H9 (cell line): ENCODE measurements at regions not wholly inside any gene's neighbourhood (a gene's known extent, or its start where the extent isn't known, plus 50 kb on each side); places are given as distances from the start of the nearest gene placed in this dataset.

Source experiments
- DNase-seq: peaks from one replicate; pipeline ENCODE4 v3.0.0-alpha.2; 2017
- H2AFZ ChIP-seq: one replicate; pipeline ENCODE4 v1.6.1; 2013; ENCODE audit warnings: mild to moderate bottlenecking, low read length, control low read depth, moderate library complexity
- H2AK5ac ChIP-seq: 2 replicates; pipeline ENCODE4 v1.6.1; 2013; ENCODE audit warnings: low read length, control low read depth, mixed read lengths; ENCODE audit not compliant: insufficient read length
- H2BK120ac ChIP-seq: one replicate; pipeline ENCODE4 v1.6.1; 2013; ENCODE audit warnings: low read depth, mild to moderate bottlenecking, low read length, control low read depth, inconsistent platforms; ENCODE audit not compliant: poor library complexity, severe bottlenecking
- H2BK12ac ChIP-seq: 2 replicates; pipeline ENCODE4 v1.6.1; 2013; ENCODE audit warnings: low read length, control low read depth, mixed read lengths, low read depth; ENCODE audit not compliant: insufficient read length
- H2BK15ac ChIP-seq: 2 replicates; pipeline ENCODE4 v1.6.1; 2013; ENCODE audit warnings: low read depth, low read length, control low read depth
- H2BK20ac ChIP-seq: one replicate; pipeline ENCODE4 v1.6.1; 2013; ENCODE audit warnings: low read depth, mild to moderate bottlenecking, low read length, control low read depth, inconsistent platforms; ENCODE audit not compliant: poor library complexity, severe bottlenecking
- H2BK5ac ChIP-seq: 2 replicates; pipeline ENCODE4 v1.6.1; 2013; ENCODE audit warnings: low read length, control low read depth, mixed read lengths; ENCODE audit not compliant: insufficient read length
- H3K14ac ChIP-seq: 2 replicates; pipeline ENCODE4 v1.6.1; 2013; ENCODE audit warnings: low read length, control low read depth; ENCODE audit not compliant: insufficient read depth
- H3K18ac ChIP-seq: 2 replicates; pipeline ENCODE4 v1.6.1; 2013; ENCODE audit warnings: low read depth, mild to moderate bottlenecking, mixed read lengths, low read length, control low read depth; ENCODE audit not compliant: insufficient read length
- H3K23ac ChIP-seq: 2 replicates; pipeline ENCODE4 v1.6.1; 2013; ENCODE audit warnings: low read length, control low read depth, mixed read lengths, low read depth; ENCODE audit not compliant: insufficient read length
- H3K23me2 ChIP-seq: 2 replicates; pipeline ENCODE4 v1.6.1; 2013; ENCODE audit warnings: low read depth, mild to moderate bottlenecking, mixed read lengths, low read length, control low read depth; ENCODE audit not compliant: insufficient read length, poor library complexity, severe bottlenecking
- H3K27ac ChIP-seq: 2 replicates; pipeline ENCODE4 v1.5.1; 2013; ENCODE audit warnings: low read length, control low read depth, mixed read lengths, low read depth; ENCODE audit not compliant: insufficient read length
- H3K27me3 ChIP-seq: 2 replicates; pipeline ENCODE4 v1.6.1; 2013; ENCODE audit warnings: low read length, control low read depth, inconsistent platforms; ENCODE audit not compliant: insufficient read depth
- H3K4ac ChIP-seq: 2 replicates; pipeline ENCODE4 v1.6.1; 2013; ENCODE audit warnings: low read depth, mild to moderate bottlenecking, control low read depth, inconsistent platforms, low read length, moderate library complexity
- H3K4me1 ChIP-seq: 2 replicates; pipeline ENCODE4 v1.6.1; 2013; ENCODE audit warnings: low read length, control low read depth, inconsistent platforms; ENCODE audit not compliant: insufficient read depth
- H3K4me2 ChIP-seq: 2 replicates; pipeline ENCODE4 v1.6.1; 2013; ENCODE audit warnings: low read length, control low read depth, mixed read lengths; ENCODE audit not compliant: insufficient read length, insufficient read depth
- H3K56ac ChIP-seq: 2 replicates; pipeline ENCODE4 v1.6.1; 2013; ENCODE audit warnings: low read depth, mild to moderate bottlenecking, mixed read lengths, low read length, control low read depth; ENCODE audit not compliant: insufficient read length
- H3K79me1 ChIP-seq: 2 replicates; pipeline ENCODE4 v1.6.1; 2013; ENCODE audit warnings: low read depth, mild to moderate bottlenecking, moderate library complexity, low read length, control low read depth, inconsistent platforms; ENCODE audit not compliant: insufficient read depth, poor library complexity, severe bottlenecking
- H3K79me2 ChIP-seq: 2 replicates; pipeline ENCODE4 v1.6.1; 2013; ENCODE audit warnings: low read length, control low read depth, inconsistent platforms; ENCODE audit not compliant: insufficient read depth
- H3K9ac ChIP-seq: 2 replicates; pipeline ENCODE4 v1.6.1; 2013; ENCODE audit warnings: low read length, control low read depth, mixed read lengths; ENCODE audit not compliant: insufficient read length; ENCODE audit errors: extremely low read depth
- H3K9me3 ChIP-seq: one replicate; pipeline ENCODE4 v1.6.1; 2013; ENCODE audit warnings: low read depth, low read length, inconsistent platforms; ENCODE audit not compliant: control insufficient read depth
- H3T11ph ChIP-seq: one replicate; pipeline ENCODE4 v1.6.1; 2013; ENCODE audit warnings: mild to moderate bottlenecking, low read length, control low read depth, inconsistent platforms
- H4K20me1 ChIP-seq: one replicate; pipeline ENCODE4 v1.6.1; 2013; ENCODE audit not compliant: control insufficient read depth, insufficient read length, insufficient read depth
- H4K5ac ChIP-seq: 2 replicates; pipeline ENCODE4 v1.6.1; 2013; ENCODE audit warnings: low read depth, mild to moderate bottlenecking, mixed read lengths, low read length, control low read depth; ENCODE audit not compliant: insufficient read length
- H4K8ac ChIP-seq: replicated peaks from 2 replicates; pipeline ENCODE4 v1.6.1; 2013; ENCODE audit warnings: low read length, control low read depth, mixed read lengths, low read depth; ENCODE audit not compliant: insufficient read length
- H4K91ac ChIP-seq: 2 replicates; pipeline ENCODE4 v1.6.1; 2013; ENCODE audit warnings: low read depth, mild to moderate bottlenecking, moderate library complexity, mixed read lengths, low read length, control low read depth; ENCODE audit not compliant: insufficient read length
- H3K27ac Mint-ChIP-seq, 3 experiments: 2 replicates in 2 of 3; 3 replicates in 1 of 3; pipeline ENCODE4 v1.8.0; 2020 to 2021; ENCODE audit warnings: mixed read lengths in 3 of 3, mild to moderate bottlenecking in 1 of 3, moderate library complexity in 1 of 3
- H3K27me3 Mint-ChIP-seq: 2 replicates; pipeline ENCODE4 v1.8.0; 2021; ENCODE audit warnings: low read depth, mild to moderate bottlenecking, moderate library complexity, mixed read lengths
- H3K36me3 Mint-ChIP-seq, 3 experiments: 2 replicates in 2 of 3; 3 replicates in 1 of 3; pipeline ENCODE4 v1.8.0; 2020 to 2021; ENCODE audit warnings: low read depth in 3 of 3, mixed read lengths in 3 of 3; ENCODE audit not compliant: insufficient read depth in 1 of 3
- H3K4me1 Mint-ChIP-seq, 2 experiments: 2 replicates each; pipeline ENCODE4 v1.8.0; 2020; ENCODE audit warnings: mixed read lengths in 2 of 2
- H3K4me3 Mint-ChIP-seq, 2 experiments: 2 replicates in 1 of 2; 3 replicates in 1 of 2; pipeline ENCODE4 v1.8.0; 2020 to 2021; ENCODE audit warnings: mild to moderate bottlenecking in 2 of 2, mixed read lengths in 2 of 2, moderate library complexity in 1 of 2
- H3K9me3 Mint-ChIP-seq, 2 experiments: 2 replicates in 1 of 2; 3 replicates in 1 of 2; pipeline ENCODE4 v1.8.0; 2020; ENCODE audit warnings: mild to moderate bottlenecking in 2 of 2, mixed read lengths in 2 of 2, moderate library complexity in 1 of 2
- WGBS: extraction: QIAGEN DNeasy Blood & Tissue Kit; methylation state at CpG from one replicate; pipeline ENCODE4 v1.1.7; 2013; ENCODE audit warnings: missing lambda C conversion rate, low lambda C conversion rate, mixed read lengths; ENCODE audit not compliant: insufficient read length; ENCODE audit errors: extremely low coverage; 5-methylcytosine and 5-hydroxymethylcytosine counted together
- TF ChIP-seq, protein P1 (sequence below): fragments of 200-600 bp; sonication (generic); conservative IDR thresholded peaks from 3 replicates; pipeline ENCODE4 v1.8.0; 2021; ENCODE audit warnings: antibody characterized with exemption, mild to moderate bottlenecking

DNA sequence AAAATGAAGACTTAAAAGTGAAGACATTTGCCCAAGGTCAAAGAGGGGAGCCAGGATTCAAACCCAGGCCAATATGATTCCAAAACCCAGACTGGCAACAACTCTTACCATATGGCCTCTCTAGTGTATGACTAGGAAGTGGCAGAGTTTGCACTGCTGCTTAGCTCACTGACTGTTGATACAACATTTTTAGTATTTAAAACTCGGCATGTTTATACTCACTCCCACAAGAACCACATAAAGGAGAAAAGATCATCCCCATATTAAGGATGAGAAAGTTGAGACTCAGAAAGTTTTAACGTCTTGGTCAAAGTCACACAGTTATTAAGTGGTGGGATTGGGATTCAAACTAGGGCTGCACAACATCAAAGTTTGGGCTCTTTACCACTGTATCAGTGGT lies 81.7 kb downstream of the CCDC34 start:
- H3K23me2 ChIP-seq = no peaks in the 10 kb centered on the region
- TF ChIP-seq, protein P1, sequence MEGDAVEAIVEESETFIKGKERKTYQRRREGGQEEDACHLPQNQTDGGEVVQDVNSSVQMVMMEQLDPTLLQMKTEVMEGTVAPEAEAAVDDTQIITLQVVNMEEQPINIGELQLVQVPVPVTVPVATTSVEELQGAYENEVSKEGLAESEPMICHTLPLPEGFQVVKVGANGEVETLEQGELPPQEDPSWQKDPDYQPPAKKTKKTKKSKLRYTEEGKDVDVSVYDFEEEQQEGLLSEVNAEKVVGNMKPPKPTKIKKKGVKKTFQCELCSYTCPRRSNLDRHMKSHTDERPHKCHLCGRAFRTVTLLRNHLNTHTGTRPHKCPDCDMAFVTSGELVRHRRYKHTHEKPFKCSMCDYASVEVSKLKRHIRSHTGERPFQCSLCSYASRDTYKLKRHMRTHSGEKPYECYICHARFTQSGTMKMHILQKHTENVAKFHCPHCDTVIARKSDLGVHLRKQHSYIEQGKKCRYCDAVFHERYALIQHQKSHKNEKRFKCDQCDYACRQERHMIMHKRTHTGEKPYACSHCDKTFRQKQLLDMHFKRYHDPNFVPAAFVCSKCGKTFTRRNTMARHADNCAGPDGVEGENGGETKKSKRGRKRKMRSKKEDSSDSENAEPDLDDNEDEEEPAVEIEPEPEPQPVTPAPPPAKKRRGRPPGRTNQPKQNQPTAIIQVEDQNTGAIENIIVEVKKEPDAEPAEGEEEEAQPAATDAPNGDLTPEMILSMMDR = no peak
- no peak overlapping the region for H3K4ac ChIP-seq
- H3K14ac ChIP-seq = no peak overlapping the region
- H2BK15ac ChIP-seq = no peak overlapping the region
- H2BK5ac ChIP-seq = no peak overlapping the region
- Mint-ChIP-seq H3K27ac (no peak overlapping the region; a peak in 1 of 7 replicates), H3K4me3 (no peak overlapping the region), H3K9me3 (no peaks in the 10 kb centered on the region), H3K36me3 (no peaks in the 10 kb centered on the region), H3K4me1 (peaks cover 4 to 14% of the 10 kb centered on the region in 2 experiments), H3K27me3 (no peaks in the 10 kb centered on the region; the same call in none of the 2 replicates)
- H3T11ph ChIP-seq = no peak overlapping the region
- H3K79me1 ChIP-seq = no peaks in the 10 kb centered on the region
- H2BK12ac ChIP-seq = no peak overlapping the region
- H2BK120ac ChIP-seq = no peak overlapping the region
- H3K4me1 ChIP-seq = no peaks in the 10 kb centered on the region
- no peak overlapping the region for H2AK5ac ChIP-seq
- no peak overlapping the region for H4K8ac ChIP-seq
- no peak overlapping the region for H3K56ac ChIP-seq
- no peak overlapping the region for H3K27ac ChIP-seq
- H4K20me1 ChIP-seq = no peaks in the 10 kb centered on the region
- H2AFZ ChIP-seq = no peak overlapping the region
- H3K4me2 ChIP-seq = no peak overlapping the region
- no peak overlapping the region for H4K5ac ChIP-seq
- no peaks in the 10 kb centered on the region for H3K9me3 ChIP-seq
- H2BK20ac ChIP-seq = no peak overlapping the region
- no peaks in the 10 kb centered on the region for H3K27me3 ChIP-seq
- no CpG with 5 or more reads among the region's 2 CpGs for WGBS
- no peaks in the 10 kb centered on the region for H3K79me2 ChIP-seq
- no peak overlapping the region for H3K9ac ChIP-seq
- no peak overlapping the region for H3K23ac ChIP-seq
- no peak for DNase-seq
- H3K18ac ChIP-seq = no peak overlapping the region
- no peak overlapping the region for H4K91ac ChIP-seq
